NB4 (cell line): ENCODE measurements at regions not wholly inside any gene's neighbourhood (a gene's known extent, or its start where the extent isn't known, plus 50 kb on each side); places are given as distances from the start of the nearest gene placed in this dataset.

Experiments used
- POLR2A ChIP-seq: IDR thresholded peaks from 2 replicates; pipeline ENCODE4 v1.6.1; 2011; ENCODE audit warnings: mild to moderate bottlenecking; ENCODE audit not compliant: insufficient read length; ENCODE audit errors: extremely low read depth
- TF ChIP-seq, protein P1 (sequence below): IDR thresholded peaks from one replicate; pipeline ENCODE4 v1.5.1; 2012; ENCODE audit warnings: low read depth, low read length

DNA sequence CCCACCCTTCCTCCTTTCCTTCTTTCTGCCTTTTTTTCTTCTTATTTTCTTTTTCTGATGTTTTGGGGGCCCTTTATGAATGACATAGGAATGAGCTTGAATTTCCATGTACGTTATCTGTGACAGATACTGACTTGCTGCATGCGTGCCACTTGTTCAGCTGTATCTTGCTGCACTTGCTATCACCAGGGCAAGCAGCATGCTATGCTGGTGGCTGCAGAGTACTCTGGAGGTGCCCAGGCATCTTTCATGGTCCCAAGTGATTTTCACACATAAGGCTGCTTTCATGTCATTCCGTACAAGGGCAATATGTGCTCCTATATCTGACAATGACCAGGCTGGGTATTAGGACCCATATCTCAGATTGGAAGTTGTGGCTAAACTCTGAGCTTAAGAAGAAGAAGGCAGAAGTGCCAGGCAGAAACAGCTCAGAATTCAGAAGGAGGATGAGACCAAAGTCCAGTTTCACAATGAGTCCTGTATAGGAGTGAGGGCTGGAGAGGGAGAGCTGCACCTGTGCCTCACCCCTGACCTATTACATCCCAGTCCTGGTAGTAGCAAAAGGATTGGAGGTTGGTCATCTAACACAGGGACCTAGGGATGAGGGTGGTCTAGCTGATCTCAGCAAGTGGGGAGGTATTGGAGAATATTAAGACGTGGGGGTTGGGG is 299.0 kb upstream of the DDHD1 start:
- TF ChIP-seq, protein P1, sequence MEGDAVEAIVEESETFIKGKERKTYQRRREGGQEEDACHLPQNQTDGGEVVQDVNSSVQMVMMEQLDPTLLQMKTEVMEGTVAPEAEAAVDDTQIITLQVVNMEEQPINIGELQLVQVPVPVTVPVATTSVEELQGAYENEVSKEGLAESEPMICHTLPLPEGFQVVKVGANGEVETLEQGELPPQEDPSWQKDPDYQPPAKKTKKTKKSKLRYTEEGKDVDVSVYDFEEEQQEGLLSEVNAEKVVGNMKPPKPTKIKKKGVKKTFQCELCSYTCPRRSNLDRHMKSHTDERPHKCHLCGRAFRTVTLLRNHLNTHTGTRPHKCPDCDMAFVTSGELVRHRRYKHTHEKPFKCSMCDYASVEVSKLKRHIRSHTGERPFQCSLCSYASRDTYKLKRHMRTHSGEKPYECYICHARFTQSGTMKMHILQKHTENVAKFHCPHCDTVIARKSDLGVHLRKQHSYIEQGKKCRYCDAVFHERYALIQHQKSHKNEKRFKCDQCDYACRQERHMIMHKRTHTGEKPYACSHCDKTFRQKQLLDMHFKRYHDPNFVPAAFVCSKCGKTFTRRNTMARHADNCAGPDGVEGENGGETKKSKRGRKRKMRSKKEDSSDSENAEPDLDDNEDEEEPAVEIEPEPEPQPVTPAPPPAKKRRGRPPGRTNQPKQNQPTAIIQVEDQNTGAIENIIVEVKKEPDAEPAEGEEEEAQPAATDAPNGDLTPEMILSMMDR: no peak
- no peak for TF ChIP-seq POLR2A
